IMR-90 (cell line): ENCODE measurements at regions not wholly inside any gene's neighbourhood (a gene's known extent, or its start where the extent isn't known, plus 50 kb on each side); places are given as distances from the start of the nearest gene placed in this dataset.

ENCODE experiments used
- ATAC-seq: fragments of 200-7000 bp; cut with Tn5 transposase; 2 replicates; pipeline ENCODE4 v1.9.1; 2020; ENCODE audit warnings: low read depth, mild to moderate bottlenecking, moderate library complexity
- BruUV-seq: library from RNA; stranded (reverse); fragments of 400-500 nt; replicated peaks from 2 replicates; lab custom pipeline; 2021; lab: Mats Ljungman, UMichigan
- CTCF ChIA-PET: fragments of 300-600 bp; formaldehyde crosslinking; extraction: SDS; loops from one replicate; lab custom pipeline; 2021; ENCODE audit warnings: antibody characterized with exemption; lab: Yijun Ruan, JAX
- POLR2A ChIA-PET: fragments of 300-600 bp; sonication (Branson Sonifier 250); formaldehyde crosslinking; loops from one replicate; lab custom pipeline; 2022; ENCODE audit warnings: antibody characterized with exemption; ENCODE audit not compliant: unreplicated experiment; lab: Charles Lee
- DNase-seq: peaks from one replicate; pipeline ENCODE4 v3.0.0; 2013
- H2AFZ ChIP-seq: replicated peaks from 2 replicates; pipeline ENCODE3; 2013; ENCODE audit warnings: low read length, mild to moderate bottlenecking; ENCODE audit not compliant: poor library complexity
- H2AK5ac ChIP-seq: 2 replicates; pipeline ENCODE4 v1.6.1; 2013; ENCODE audit warnings: low read depth, low read length, inconsistent platforms
- H2AK9ac ChIP-seq: replicated peaks from 2 replicates; pipeline ENCODE3; 2013; ENCODE audit warnings: mild to moderate bottlenecking, low read depth, low read length, moderate library complexity; ENCODE audit not compliant: poor library complexity
- H2BK120ac ChIP-seq: 2 replicates; pipeline ENCODE4 v1.6.1; 2013; ENCODE audit warnings: low read depth, low read length, inconsistent platforms
- H2BK15ac ChIP-seq: 3 replicates; pipeline ENCODE4 v1.6.1; 2013; ENCODE audit warnings: low read depth, low read length, inconsistent platforms
- H2BK20ac ChIP-seq: 2 replicates; pipeline ENCODE4 v1.6.1; 2013; ENCODE audit warnings: low read depth, mild to moderate bottlenecking, inconsistent platforms, low read length, moderate library complexity
- H2BK5ac ChIP-seq: 2 replicates; pipeline ENCODE4 v1.6.1; 2013; ENCODE audit warnings: mild to moderate bottlenecking, low read depth, low read length, inconsistent platforms; ENCODE audit not compliant: poor library complexity, severe bottlenecking
- H3K14ac ChIP-seq: replicated peaks from 2 replicates; pipeline ENCODE4 v1.6.1; 2013; ENCODE audit warnings: low read depth, low read length, inconsistent platforms
- H3K18ac ChIP-seq: 2 replicates; pipeline ENCODE4 v1.6.1; 2013; ENCODE audit warnings: low read depth, low read length, control low read depth
- H3K23ac ChIP-seq: 2 replicates; pipeline ENCODE4 v1.6.1; 2013; ENCODE audit warnings: low read depth, low read length, inconsistent platforms
- H3K27ac ChIP-seq: 2 replicates; pipeline ENCODE4 v1.5.1; 2013; ENCODE audit warnings: mild to moderate bottlenecking, control low read depth, low read length; ENCODE audit not compliant: insufficient read depth
- H3K27me3 ChIP-seq: 2 replicates; pipeline ENCODE4 v1.6.1; 2013; ENCODE audit warnings: low read length; ENCODE audit not compliant: control insufficient read depth, insufficient read depth
- H3K36me3 ChIP-seq: 2 replicates; pipeline ENCODE4 v1.6.1; 2013; ENCODE audit warnings: low read length, mixed read lengths; ENCODE audit not compliant: control insufficient read depth, insufficient read depth
- H3K4ac ChIP-seq: 2 replicates; pipeline ENCODE4 v1.6.1; 2013; ENCODE audit warnings: low read depth, low read length, inconsistent platforms
- H3K4me1 ChIP-seq: 2 replicates; pipeline ENCODE4 v1.6.1; 2013; ENCODE audit warnings: low read length, mixed read lengths; ENCODE audit not compliant: control insufficient read depth, insufficient read depth
- H3K4me2 ChIP-seq: 2 replicates; pipeline ENCODE4 v1.6.1; 2013; ENCODE audit warnings: low read depth, mild to moderate bottlenecking, control low read depth, low read length, moderate library complexity
- H3K4me3 ChIP-seq: 2 replicates; pipeline ENCODE4 v1.5.1; 2013; ENCODE audit warnings: low read depth, mild to moderate bottlenecking, control low read depth, low read length, moderate library complexity; ENCODE audit not compliant: insufficient read depth
- H3K56ac ChIP-seq: 2 replicates; pipeline ENCODE4 v1.6.1; 2013; ENCODE audit warnings: low read length, inconsistent platforms; ENCODE audit not compliant: insufficient read depth; ENCODE audit errors: extremely low read depth
- H3K79me1 ChIP-seq, 2 experiments: 2 replicates each; pipeline ENCODE4 v1.6.1; 2013; ENCODE audit warnings: low read length in 2 of 2, inconsistent platforms in 1 of 2, low read depth in 1 of 2
- H3K9ac ChIP-seq: 2 replicates; pipeline ENCODE4 v1.6.1; 2013; ENCODE audit warnings: low read depth, low read length, control low read depth
- H3K9me1 ChIP-seq: 2 replicates; pipeline ENCODE4 v1.6.1; 2013; ENCODE audit warnings: low read length, inconsistent platforms; ENCODE audit not compliant: insufficient read depth
- H3K9me3 ChIP-seq: 2 replicates; pipeline ENCODE4 v1.6.1; 2013; ENCODE audit warnings: low read length; ENCODE audit not compliant: control insufficient read depth, insufficient read depth
- H4K20me1 ChIP-seq: 2 replicates; pipeline ENCODE4 v1.6.1; 2013; ENCODE audit warnings: low read length, inconsistent platforms; ENCODE audit not compliant: insufficient read depth
- H4K5ac ChIP-seq: 2 replicates; pipeline ENCODE4 v1.6.1; 2013; ENCODE audit warnings: mild to moderate bottlenecking, low read depth, low read length, control low read depth
- H4K8ac ChIP-seq, 2 experiments: 2 replicates each; pipeline ENCODE4 v1.6.1; 2013; ENCODE audit warnings: low read depth in 2 of 2, low read length in 2 of 2, control low read depth in 1 of 2, inconsistent platforms in 1 of 2
- H4K91ac ChIP-seq: 2 replicates; pipeline ENCODE4 v1.6.1; 2013; ENCODE audit warnings: low read depth, low read length, inconsistent platforms; ENCODE audit not compliant: insufficient read depth
- WGBS, 2 experiments: methylation state at CpG; one replicate each; pipeline versions ENCODE4 v1.1.5 to v1.1.7; 2013; ENCODE audit warnings: missing lambda C conversion rate in 2 of 2; ENCODE audit not compliant: insufficient read length in 1 of 2; ENCODE audit errors: extremely low coverage in 2 of 2; 5-methylcytosine and 5-hydroxymethylcytosine counted together
- dilution Hi-C: fragments of 300-500 bp; cut with HindIII; formaldehyde crosslinking; loops from one replicate; pipeline ENCODE4 v1.14.3; 2018; ENCODE audit warnings: low sequenced_read_pairs; ENCODE audit not compliant: unreplicated experiment
- in situ Hi-C: fragments of 300-500 bp; cut with MboI; formaldehyde crosslinking; loops from 3 replicates; pipeline ENCODE4 v1.14.3; 2019; ENCODE audit warnings: low sequenced_read_pairs, inconsistent platforms, mixed read lengths
- intact Hi-C: fragments of 100-400 bp; cut with micrococcal nuclease; formaldehyde crosslinking; loops from 2 replicates; pipeline ENCODE4 v1.10.0; 2022
- TF ChIP-seq, protein P1 (sequence below): fragments of 150-350 bp; IDR thresholded peaks from 2 replicates; pipeline ENCODE4 v1.6.1; 2017; ENCODE audit warnings: mild to moderate bottlenecking, antibody characterized with exemption, low read length, low read depth

DNA sequence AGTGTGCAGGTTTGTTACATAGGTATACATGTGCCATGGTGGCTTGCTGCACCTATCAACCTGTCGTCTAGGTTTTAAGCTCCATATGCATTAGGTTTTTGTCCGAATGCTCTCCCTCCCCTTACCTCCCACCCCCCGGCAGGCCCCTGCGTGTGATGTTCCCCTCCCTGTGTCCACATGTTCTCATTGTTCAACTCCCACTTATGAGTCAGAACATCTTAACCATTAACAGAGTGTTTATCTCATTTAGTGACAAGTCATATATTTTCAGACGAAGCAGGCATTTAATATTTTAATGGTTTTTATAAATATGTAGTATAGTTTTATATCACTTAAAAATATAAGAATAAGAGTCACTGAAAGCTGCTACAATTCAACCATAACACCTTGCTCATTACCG is 780.5 kb upstream of the ARGLU1 start:
- Histone ChIP-seq H3K4me1 (peaks cover 7% of the 10 kb centered on the region), H2BK120ac (peak overlapping the region; percentile 64), H3K9ac (no peak overlapping the region), H3K27ac (no peak overlapping the region; the same call in 1 of the 2 replicates), H3K4ac (peak overlapping the region; percentile 60; the same call in 1 of the 2 replicates), H3K18ac (peak overlapping the region; percentile 80; the same call in 1 of the 2 replicates), H2AK5ac (no peak overlapping the region; the same call in 1 of the 2 replicates), H3K4me3 (no peak overlapping the region), H3K56ac (peak overlapping the region; percentile 78), H2BK20ac (peak overlapping the region; percentile 77; the same call in 1 of the 2 replicates), H3K14ac (peak overlapping the region; percentile 61; the same call in 1 of the 2 replicates), H3K9me1 (0 out of 2 replicates have a peak, but pooled peaks cover 6% of the 10 kb centered on the region), H2AK9ac (no peak overlapping the region), H3K9me3 (no peaks in the 10 kb centered on the region), H2BK5ac (peak overlapping the region; percentile 95), H3K36me3 (no peaks in the 10 kb centered on the region), H3K27me3 (no peaks in the 10 kb centered on the region), H2AFZ (no peak overlapping the region), H3K23ac (peak overlapping the region; percentile 50; the same call in 1 of the 2 replicates), H3K4me2 (peak overlapping the region; percentile 82; the same call in 1 of the 2 replicates), H2BK15ac (peak overlapping the region; percentile 46; the same call in 1 of the 3 replicates), H4K8ac (peak overlapping the region in 1 of 2 experiments; percentile 76; a peak in 2 of 4 replicates), H3K79me1 (peaks cover 20 to 38% of the 10 kb centered on the region in 2 experiments), H4K91ac (peak overlapping the region; percentile 45), H4K20me1 (no peaks in the 10 kb centered on the region), H4K5ac (peak overlapping the region; percentile 43; the same call in 1 of the 2 replicates)
- TF ChIP-seq, protein P1, sequence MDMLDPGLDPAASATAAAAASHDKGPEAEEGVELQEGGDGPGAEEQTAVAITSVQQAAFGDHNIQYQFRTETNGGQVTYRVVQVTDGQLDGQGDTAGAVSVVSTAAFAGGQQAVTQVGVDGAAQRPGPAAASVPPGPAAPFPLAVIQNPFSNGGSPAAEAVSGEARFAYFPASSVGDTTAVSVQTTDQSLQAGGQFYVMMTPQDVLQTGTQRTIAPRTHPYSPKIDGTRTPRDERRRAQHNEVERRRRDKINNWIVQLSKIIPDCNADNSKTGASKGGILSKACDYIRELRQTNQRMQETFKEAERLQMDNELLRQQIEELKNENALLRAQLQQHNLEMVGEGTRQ: no peak
- DNase-seq: peak; percentile 60
- no CpG with 5 or more reads among the region's 6 CpGs for WGBS, 2 experiments
- BruUV-seq: no TSS peak
- peak; percentile 51 for ATAC-seq
- intact Hi-C loops (no loop called here), in situ Hi-C loops (no loop called here), dilution Hi-C loops (no loop called here)
- POLR2A ChIA-PET: no interaction called here
- CTCF ChIA-PET: interaction anchor here (0.9 to 1.0 kb wide), 2 partner anchors 10 to 14 kb away, joined by 3 to 4 read pairs; no protein-coding TSS in a partner anchor
